GM10266 (cell line): ENCODE measurements at regions not wholly inside any gene's neighbourhood (a gene's known extent, or its start where the extent isn't known, plus 50 kb on each side); places are given as distances from the start of the nearest gene placed in this dataset.

ENCODE experiments used
- DNase-seq: peaks from one replicate; pipeline ENCODE4 v3.0.0; 2012; ENCODE audit errors: extremely low spot score
- TF ChIP-seq, protein P1 (sequence below): IDR thresholded peaks from 2 replicates; pipeline ENCODE4 v1.5.1; 2012; ENCODE audit warnings: mild to moderate bottlenecking, low read depth; ENCODE audit not compliant: control insufficient read depth, insufficient read depth; ENCODE audit errors: missing control alignments

- TF ChIP-seq, protein P1, sequence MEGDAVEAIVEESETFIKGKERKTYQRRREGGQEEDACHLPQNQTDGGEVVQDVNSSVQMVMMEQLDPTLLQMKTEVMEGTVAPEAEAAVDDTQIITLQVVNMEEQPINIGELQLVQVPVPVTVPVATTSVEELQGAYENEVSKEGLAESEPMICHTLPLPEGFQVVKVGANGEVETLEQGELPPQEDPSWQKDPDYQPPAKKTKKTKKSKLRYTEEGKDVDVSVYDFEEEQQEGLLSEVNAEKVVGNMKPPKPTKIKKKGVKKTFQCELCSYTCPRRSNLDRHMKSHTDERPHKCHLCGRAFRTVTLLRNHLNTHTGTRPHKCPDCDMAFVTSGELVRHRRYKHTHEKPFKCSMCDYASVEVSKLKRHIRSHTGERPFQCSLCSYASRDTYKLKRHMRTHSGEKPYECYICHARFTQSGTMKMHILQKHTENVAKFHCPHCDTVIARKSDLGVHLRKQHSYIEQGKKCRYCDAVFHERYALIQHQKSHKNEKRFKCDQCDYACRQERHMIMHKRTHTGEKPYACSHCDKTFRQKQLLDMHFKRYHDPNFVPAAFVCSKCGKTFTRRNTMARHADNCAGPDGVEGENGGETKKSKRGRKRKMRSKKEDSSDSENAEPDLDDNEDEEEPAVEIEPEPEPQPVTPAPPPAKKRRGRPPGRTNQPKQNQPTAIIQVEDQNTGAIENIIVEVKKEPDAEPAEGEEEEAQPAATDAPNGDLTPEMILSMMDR: no peak
- no peak for DNase-seq
Observed at GRCh38 chr20:53876956-53877355, 193.4 kb downstream of the BCAS1 start.

GRCh38 chr20:53876470-53876869, 193.9 kb downstream of the BCAS1 start:
- DNase-seq: no peak
- TF ChIP-seq, protein P1: no peak

DNA sequence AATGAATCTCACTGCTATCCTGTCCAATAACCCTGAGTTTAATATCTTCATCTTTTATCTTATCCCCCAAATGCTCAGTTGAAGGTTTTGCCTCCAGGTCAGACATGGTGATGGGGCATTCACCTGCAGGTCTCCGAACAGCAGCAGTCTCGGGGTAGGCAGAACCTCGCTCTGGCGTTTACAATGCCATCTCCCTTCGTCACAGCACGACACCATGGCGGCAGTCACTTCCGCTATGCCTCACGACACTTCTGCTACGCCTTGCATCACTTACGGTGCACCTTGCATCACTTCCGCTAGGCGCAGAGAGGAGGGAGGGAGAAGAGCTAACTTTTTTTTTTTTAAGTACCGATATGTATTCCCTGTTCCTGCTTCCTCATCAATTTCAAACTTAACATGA, 194.9 kb downstream of the BCAS1 start:
- TF ChIP-seq, protein P1: no peak
- no peak for DNase-seq

GRCh38 chr20:53874706-53875105, 195.7 kb downstream of the BCAS1 start:
- TF ChIP-seq, protein P1: no peak
- no peak for DNase-seq

DNA sequence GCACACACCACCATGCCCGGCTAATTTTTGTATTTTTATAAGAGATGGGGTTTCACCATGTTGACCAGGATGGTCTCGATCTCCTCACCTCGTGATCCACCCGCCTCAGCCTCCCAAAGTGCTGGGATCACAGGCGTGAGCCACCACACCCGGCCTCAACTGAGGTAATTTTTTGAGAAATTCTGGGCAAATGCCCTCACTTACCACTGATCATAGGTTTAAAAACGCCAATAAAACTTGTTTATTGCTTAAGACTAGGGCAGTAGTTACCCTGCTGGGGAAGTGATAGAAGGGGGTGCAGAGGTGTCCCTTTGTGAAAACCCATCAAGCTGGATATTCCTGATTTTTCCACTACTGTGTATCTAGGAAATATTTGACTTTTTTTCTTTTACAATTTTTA, 196.3 kb downstream of the BCAS1 start:
- TF ChIP-seq, protein P1: no peak
- DNase-seq: no peak

- TF ChIP-seq, protein P1: no peak
- DNase-seq: no peak
Observed at GRCh38 chr20:53873230-53873604, 197.2 kb downstream of the BCAS1 start.

GRCh38 chr20:53872561-53873229, 197.7 kb downstream of the BCAS1 start:
- TF ChIP-seq, protein P1: no peak
- DNase-seq: no peak
